ENCODE measurements at regions not wholly inside any gene's neighbourhood (a gene's known extent, or its start where the extent isn't known, plus 50 kb on each side); places are given as distances from the start of the nearest gene placed in this dataset.

DNA sequence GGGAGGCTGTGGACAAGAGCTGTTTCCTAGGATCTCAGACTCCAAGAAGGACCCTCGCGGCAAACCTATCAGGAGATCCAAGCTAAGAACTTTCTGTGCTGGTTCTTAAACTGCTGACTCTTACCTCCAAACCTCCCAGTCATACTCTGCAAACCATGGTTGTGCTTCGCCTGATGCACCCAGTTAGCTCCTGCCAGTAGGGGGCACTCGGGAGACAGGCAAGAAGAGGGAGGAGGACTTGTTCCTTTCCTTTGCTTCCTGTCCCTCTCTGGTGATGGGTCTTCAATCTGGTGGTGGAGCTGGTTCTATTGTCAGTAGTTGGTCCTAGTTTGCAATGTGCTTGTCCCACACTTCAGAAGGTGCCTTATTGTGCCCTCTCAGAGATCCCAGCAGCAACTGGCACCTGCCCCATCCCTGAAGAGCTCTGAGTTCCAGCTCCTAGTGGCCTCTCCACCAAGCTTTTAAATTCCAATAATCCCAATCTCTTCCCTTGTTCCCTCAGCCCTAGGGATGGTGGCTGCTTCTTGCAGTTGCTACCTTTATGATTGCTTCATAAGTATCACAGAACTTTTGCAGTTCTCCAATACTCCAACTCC lies 113.5 kb upstream of the RPL38 start:
- H3K27ac ChIP-seq (ENCODE audit: low read length, poor library complexity, severe bottlenecking): no peak overlapping the region
- no peak overlapping the region for H3K4me3 ChIP-seq (ENCODE audit: insufficient read depth in 1 of 2, low read depth in 1 of 2, low read length in 2 of 2)
- peaks cover 0 to 53% of the 10 kb centered on the region in 2 experiments for H3K27me3 ChIP-seq (ENCODE audit: control insufficient read depth in 1 of 2, insufficient read depth in 1 of 2, low read length in 2 of 2)
- no peak overlapping the region for H3K4ac ChIP-seq (ENCODE audit: low read depth in 1 of 2, low read length in 2 of 2)
- H3K79me1 ChIP-seq (replicated peaks; ENCODE audit: low read length, poor library complexity, severe bottlenecking): no peaks in the 10 kb centered on the region
- H2BK12ac ChIP-seq (ENCODE audit: low read length in 2 of 2): no peak overlapping the region
- peak; percentile 8 for DNase-seq
- no peak overlapping the region for H4K8ac ChIP-seq (ENCODE audit: low read length)
- H3K4me2 ChIP-seq (ENCODE audit: low read length, poor library complexity, severe bottlenecking): no peak overlapping the region
- no peak overlapping the region for H3K9ac ChIP-seq (ENCODE audit: low read length)
- peaks cover 1% of the 10 kb centered on the region for H3K4me1 ChIP-seq (ENCODE audit: control insufficient read depth, insufficient read depth, low read depth, low read length)
- H2AFZ ChIP-seq (ENCODE audit: low read depth, low read length): no peak overlapping the region
- H4K91ac ChIP-seq (ENCODE audit: low read length): no peak overlapping the region
- no peak overlapping the region for H2BK5ac ChIP-seq (ENCODE audit: low read depth, low read length, poor library complexity, severe bottlenecking)
- no peak overlapping the region for H2BK120ac ChIP-seq (ENCODE audit: low read depth, low read length)
- H3K9me3 ChIP-seq (ENCODE audit: control insufficient read depth, low read length): peaks cover 17% of the 10 kb centered on the region
- no peak overlapping the region for H2AK5ac ChIP-seq (ENCODE audit: low read length, severe bottlenecking)
- H2BK15ac ChIP-seq (ENCODE audit: low read depth, poor library complexity, severe bottlenecking): no peak overlapping the region
- H3K18ac ChIP-seq (ENCODE audit: low read depth in 1 of 2, low read length in 2 of 2): no peak overlapping the region
- no peak overlapping the region for H3K14ac ChIP-seq (ENCODE audit: low read length in 2 of 2)
- 37% methylated on average over 4 of the region's 4 CpGs for WGBS
- no peak overlapping the region for H3K23ac ChIP-seq (ENCODE audit: low read length in 2 of 2)
- H3K36me3 ChIP-seq (ENCODE audit: control insufficient read depth in 1 of 2, insufficient read depth in 2 of 2, low read depth in 1 of 2, low read length in 2 of 2): no peaks in the 10 kb centered on the region

DNA sequence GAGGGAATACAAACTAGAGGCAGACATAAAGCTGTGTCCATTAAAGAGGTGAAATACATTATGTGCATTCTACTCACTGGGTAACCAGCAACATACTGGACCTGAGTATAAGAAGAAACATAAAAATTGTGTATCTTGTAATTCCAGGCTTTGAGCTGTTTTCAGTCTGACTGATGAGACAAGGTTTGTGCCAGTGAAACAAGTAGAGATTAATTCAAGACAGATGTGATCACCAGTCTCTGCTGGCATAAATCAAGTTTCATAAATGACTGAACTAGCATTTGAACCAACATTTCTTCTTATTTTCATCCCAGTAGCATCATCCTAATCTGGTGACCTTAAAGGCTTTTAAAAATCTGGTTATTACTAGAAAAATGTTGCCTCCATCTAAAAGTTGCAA lies 108.8 kb upstream of the RPL38 start:
- Histone ChIP-seq H3K27me3 (ENCODE audit: control insufficient read depth in 1 of 2, insufficient read depth in 1 of 2, low read length in 2 of 2) (peaks cover 0 to 60% of the 10 kb centered on the region in 2 experiments), H3K36me3 (ENCODE audit: control insufficient read depth in 1 of 2, insufficient read depth in 2 of 2, low read depth in 1 of 2, low read length in 2 of 2) (no peaks in the 10 kb centered on the region), H3K79me1 (replicated peaks; ENCODE audit: low read length, poor library complexity, severe bottlenecking) (no peaks in the 10 kb centered on the region), H2BK120ac (ENCODE audit: low read depth, low read length) (no peak overlapping the region), H3K27ac (ENCODE audit: low read length, poor library complexity, severe bottlenecking) (no peak overlapping the region), H3K4ac (ENCODE audit: low read depth in 1 of 2, low read length in 2 of 2) (no peak overlapping the region), H3K4me1 (ENCODE audit: control insufficient read depth, insufficient read depth, low read depth, low read length) (no peaks in the 10 kb centered on the region), H3K18ac (ENCODE audit: low read depth in 1 of 2, low read length in 2 of 2) (no peak overlapping the region), H2BK5ac (ENCODE audit: low read depth, low read length, poor library complexity, severe bottlenecking) (no peak overlapping the region), H2BK12ac (ENCODE audit: low read length in 2 of 2) (no peak overlapping the region), H3K14ac (ENCODE audit: low read length in 2 of 2) (no peak overlapping the region), H4K91ac (ENCODE audit: low read length) (no peak overlapping the region), H3K9me3 (ENCODE audit: control insufficient read depth, low read length) (peaks cover 12% of the 10 kb centered on the region), H2BK15ac (ENCODE audit: low read depth, poor library complexity, severe bottlenecking) (no peak overlapping the region), H3K23ac (ENCODE audit: low read length in 2 of 2) (no peak overlapping the region), H2AFZ (ENCODE audit: low read depth, low read length) (no peak overlapping the region), H3K4me3 (ENCODE audit: insufficient read depth in 1 of 2, low read depth in 1 of 2, low read length in 2 of 2) (no peak overlapping the region), H3K4me2 (ENCODE audit: low read length, poor library complexity, severe bottlenecking) (no peak overlapping the region), H2AK5ac (ENCODE audit: low read length, severe bottlenecking) (no peak overlapping the region), H4K8ac (ENCODE audit: low read length) (no peak overlapping the region), H3K9ac (ENCODE audit: low read length) (no peak overlapping the region)
- no peak for DNase-seq

DNA sequence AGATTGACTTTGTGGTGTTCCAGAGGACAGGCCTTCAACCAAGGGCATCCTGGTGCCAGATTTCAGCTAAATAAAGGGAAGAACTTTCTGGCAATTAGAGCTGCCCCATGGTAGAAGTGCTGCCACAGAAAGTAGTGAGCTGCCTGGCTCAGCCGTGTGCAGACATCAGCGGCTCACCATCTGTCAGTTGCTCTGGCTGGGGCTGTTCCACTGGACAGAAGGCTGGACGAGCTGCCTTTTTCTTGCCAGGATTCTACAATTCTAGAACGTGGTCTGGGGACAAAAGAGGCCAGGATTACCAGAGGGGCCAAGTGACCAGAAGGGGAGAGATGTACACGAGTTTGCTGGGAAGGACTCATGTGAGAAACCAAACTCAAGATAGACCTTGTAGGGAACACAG lies 107.0 kb upstream of the RPL38 start:
- Histone ChIP-seq H4K8ac (ENCODE audit: low read length) (no peak overlapping the region), H3K9me3 (ENCODE audit: control insufficient read depth, low read length) (peaks cover 7% of the 10 kb centered on the region), H3K18ac (ENCODE audit: low read depth in 1 of 2, low read length in 2 of 2) (no peak overlapping the region), H2BK15ac (ENCODE audit: low read depth, poor library complexity, severe bottlenecking) (no peak overlapping the region), H2BK120ac (ENCODE audit: low read depth, low read length) (no peak overlapping the region), H3K27ac (ENCODE audit: low read length, poor library complexity, severe bottlenecking) (no peak overlapping the region), H3K14ac (ENCODE audit: low read length in 2 of 2) (no peak overlapping the region), H3K79me1 (replicated peaks; ENCODE audit: low read length, poor library complexity, severe bottlenecking) (no peaks in the 10 kb centered on the region), H2AK5ac (ENCODE audit: low read length, severe bottlenecking) (no peak overlapping the region), H4K91ac (ENCODE audit: low read length) (no peak overlapping the region), H3K4ac (ENCODE audit: low read depth in 1 of 2, low read length in 2 of 2) (no peak overlapping the region), H2AFZ (ENCODE audit: low read depth, low read length) (no peak overlapping the region), H3K27me3 (ENCODE audit: control insufficient read depth in 1 of 2, insufficient read depth in 1 of 2, low read length in 2 of 2) (peaks cover 0 to 66% of the 10 kb centered on the region in 2 experiments), H3K4me2 (ENCODE audit: low read length, poor library complexity, severe bottlenecking) (no peak overlapping the region), H3K9ac (ENCODE audit: low read length) (no peak overlapping the region), H3K23ac (ENCODE audit: low read length in 2 of 2) (no peak overlapping the region), H3K4me1 (ENCODE audit: control insufficient read depth, insufficient read depth, low read depth, low read length) (no peaks in the 10 kb centered on the region), H2BK12ac (ENCODE audit: low read length in 2 of 2) (no peak overlapping the region), H3K4me3 (ENCODE audit: insufficient read depth in 1 of 2, low read depth in 1 of 2, low read length in 2 of 2) (no peak overlapping the region), H3K36me3 (ENCODE audit: control insufficient read depth in 1 of 2, insufficient read depth in 2 of 2, low read depth in 1 of 2, low read length in 2 of 2) (no peaks in the 10 kb centered on the region), H2BK5ac (ENCODE audit: low read depth, low read length, poor library complexity, severe bottlenecking) (no peak overlapping the region)
- no peak for DNase-seq
- 58% methylated on average over 5 of the region's 5 CpGs for WGBS

DNA sequence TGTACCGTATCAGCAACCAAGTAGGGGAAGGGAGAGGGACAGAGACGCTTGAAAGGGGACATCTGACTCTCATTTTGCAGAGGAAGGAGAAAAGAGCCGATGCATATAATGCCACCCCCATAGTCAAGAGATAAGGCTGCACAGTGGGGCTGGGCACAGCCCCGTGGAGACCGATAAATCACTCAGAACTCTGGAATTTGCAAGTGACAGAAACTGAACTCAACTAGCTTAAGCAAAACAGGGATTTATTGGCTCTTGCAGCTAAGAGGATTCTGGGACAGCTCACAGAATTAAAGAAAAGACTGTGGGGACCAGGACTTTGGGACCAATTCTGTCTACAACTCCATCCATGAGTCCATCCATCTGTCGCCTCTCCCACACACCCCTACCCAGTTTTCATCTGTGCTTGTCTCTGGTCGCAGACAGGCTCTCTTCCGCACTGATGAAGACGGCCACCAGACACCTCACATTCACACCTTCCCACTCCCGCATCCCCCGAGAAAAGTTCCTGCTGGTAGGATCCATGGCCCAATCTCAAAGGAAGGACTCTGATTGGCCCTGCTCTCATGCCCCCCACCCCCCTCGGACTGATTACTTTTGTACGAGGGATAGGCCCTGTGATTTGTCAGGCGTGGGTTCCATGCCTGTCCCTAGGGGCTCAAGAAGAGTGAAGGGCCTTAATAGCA lies 105.9 kb upstream of the RPL38 start:
- no peaks in the 10 kb centered on the region for H3K36me3 ChIP-seq (ENCODE audit: control insufficient read depth in 1 of 2, insufficient read depth in 2 of 2, low read depth in 1 of 2, low read length in 2 of 2)
- H2BK120ac ChIP-seq (ENCODE audit: low read depth, low read length): no peak overlapping the region
- no peak overlapping the region for H2BK12ac ChIP-seq (ENCODE audit: low read length in 2 of 2)
- H3K4me3 ChIP-seq (ENCODE audit: insufficient read depth in 1 of 2, low read depth in 1 of 2, low read length in 2 of 2): no peak overlapping the region
- H4K8ac ChIP-seq (ENCODE audit: low read length): no peak overlapping the region
- H3K27ac ChIP-seq (ENCODE audit: low read length, poor library complexity, severe bottlenecking): no peak overlapping the region
- no peak overlapping the region for H3K14ac ChIP-seq (ENCODE audit: low read length in 2 of 2)
- 70% methylated on average over 14 of the region's 14 CpGs for WGBS
- no peak overlapping the region for H2BK15ac ChIP-seq (ENCODE audit: low read depth, poor library complexity, severe bottlenecking)
- H3K4me1 ChIP-seq (ENCODE audit: control insufficient read depth, insufficient read depth, low read depth, low read length): no peaks in the 10 kb centered on the region
- H3K79me1 ChIP-seq (replicated peaks; ENCODE audit: low read length, poor library complexity, severe bottlenecking): no peaks in the 10 kb centered on the region
- H3K9ac ChIP-seq (ENCODE audit: low read length): no peak overlapping the region
- no peak overlapping the region for H3K4me2 ChIP-seq (ENCODE audit: low read length, poor library complexity, severe bottlenecking)
- H3K27me3 ChIP-seq (ENCODE audit: control insufficient read depth in 1 of 2, insufficient read depth in 1 of 2, low read length in 2 of 2): peaks cover 0 to 74% of the 10 kb centered on the region in 2 experiments
- H3K23ac ChIP-seq (ENCODE audit: low read length in 2 of 2): no peak overlapping the region
- H3K18ac ChIP-seq (ENCODE audit: low read depth in 1 of 2, low read length in 2 of 2): no peak overlapping the region
- H3K4ac ChIP-seq (ENCODE audit: low read depth in 1 of 2, low read length in 2 of 2): no peak overlapping the region
- H2AK5ac ChIP-seq (ENCODE audit: low read length, severe bottlenecking): no peak overlapping the region
- no peak overlapping the region for H2BK5ac ChIP-seq (ENCODE audit: low read depth, low read length, poor library complexity, severe bottlenecking)
- no peak overlapping the region for H4K91ac ChIP-seq (ENCODE audit: low read length)
- peaks cover 3% of the 10 kb centered on the region for H3K9me3 ChIP-seq (ENCODE audit: control insufficient read depth, low read length)
- DNase-seq: no peak
- no peak overlapping the region for H2AFZ ChIP-seq (ENCODE audit: low read depth, low read length)

Measured in mesenchymal stem cell (in vitro differentiated cells and primary cell).